Endothelial cell of umbilical vein (primary cell): ENCODE measurements at regions not wholly inside any gene's neighbourhood (a gene's known extent, or its start where the extent isn't known, plus 50 kb on each side); places are given as distances from the start of the nearest gene placed in this dataset.

Experiments
- BruUV-seq: library from RNA; stranded (reverse); fragments of 400-500 nt; replicated peaks from 2 replicates; lab custom pipeline; 2021; lab: Mats Ljungman, UMichigan
- CTCF ChIA-PET: fragments of 300-600, 350-600 bp; sonication (Branson Sonifier 250); formaldehyde crosslinking; loops from one replicate; lab custom pipeline; 2021; ENCODE audit warnings: antibody characterized with exemption, inconsistent platforms; lab: Charles Lee
- POLR2A ChIA-PET: fragments of 300-600, 350-600 bp; sonication (Branson Sonifier 250); formaldehyde crosslinking; loops from one replicate; lab custom pipeline; 2021; ENCODE audit warnings: antibody characterized with exemption, inconsistent platforms; lab: Charles Lee
- DNase-seq: peaks from one replicate; pipeline ENCODE4 v3.0.0-alpha.2; 2011; ENCODE audit warnings: low read depth, low spot score
- FAIRE-seq: peaks from 2 replicates; lab custom pipeline; 2011; peaks lifted over from hg19 to GRCh38; lab: Jason Lieb, UNC
- H2AFZ ChIP-seq: 2 replicates; pipeline ENCODE4 v1.6.0; 2012; ENCODE audit warnings: low read depth, low read length, control low read depth, inconsistent platforms
- H3K27ac ChIP-seq: 2 replicates; pipeline ENCODE4 v1.5.1; 2011; ENCODE audit warnings: low read depth, mild to moderate bottlenecking, control low read depth, low read length, moderate library complexity; ENCODE audit not compliant: insufficient read depth
- H3K27me3 ChIP-seq, 2 experiments: 2 replicates each; pipeline versions ENCODE4 v1.6.0 to v1.6.1; 2011; ENCODE audit warnings: low read length in 2 of 2, mixed read lengths in 1 of 2; ENCODE audit not compliant: control insufficient read depth in 2 of 2, insufficient read depth in 2 of 2
- H3K36me3 ChIP-seq, 2 experiments: 2 replicates in 1 of 2; 3 replicates in 1 of 2; pipeline ENCODE4 v1.5.1; 2011; ENCODE audit warnings: low read length in 2 of 2, mild to moderate bottlenecking in 1 of 2, moderate library complexity in 1 of 2; ENCODE audit not compliant: control insufficient read depth in 2 of 2, insufficient read depth in 2 of 2; ENCODE audit errors: extremely low read depth in 1 of 2
- H3K4me1 ChIP-seq: 3 replicates; pipeline ENCODE4 v1.5.1; 2011; ENCODE audit warnings: mild to moderate bottlenecking, low read length; ENCODE audit not compliant: control insufficient read depth, insufficient read depth; ENCODE audit errors: extremely low read depth
- H3K4me2 ChIP-seq: 2 replicates; pipeline ENCODE4 v1.6.1; 2011; ENCODE audit warnings: low read length, control low read depth, mixed read lengths; ENCODE audit not compliant: insufficient read depth
- H3K4me3 ChIP-seq, 3 experiments: fragments of 200-600 bp in 1 of 3; sonication (generic), shearing (Covaris generic) in 1 of 3; replicated peaks in 1 of 3; 2 replicates each; pipeline ENCODE4 v1.5.1; 2011 to 2016; ENCODE audit warnings: control low read depth in 3 of 3, low read length in 3 of 3, mild to moderate bottlenecking in 2 of 3, inconsistent platforms in 1 of 3, low read depth in 1 of 3, moderate library complexity in 1 of 3; ENCODE audit not compliant: insufficient read depth in 1 of 3
- H3K79me2 ChIP-seq: 2 replicates; pipeline ENCODE4 v1.6.0; 2012; ENCODE audit warnings: low read length, inconsistent platforms; ENCODE audit not compliant: control insufficient read depth, insufficient read depth
- H3K9ac ChIP-seq: replicated peaks from 2 replicates; pipeline ENCODE3; 2011; ENCODE audit warnings: low read length, control low read depth; ENCODE audit not compliant: insufficient read depth; ENCODE audit errors: extremely low read depth
- H3K9me1 ChIP-seq: replicated peaks from 3 replicates; pipeline ENCODE4 v1.6.0; 2011; ENCODE audit warnings: mild to moderate bottlenecking, low read length; ENCODE audit not compliant: control insufficient read depth, insufficient read depth; ENCODE audit errors: extremely low read depth
- H3K9me3 ChIP-seq: replicated peaks from 2 replicates; pipeline ENCODE4 v1.5.1; 2012; ENCODE audit warnings: low read length, inconsistent platforms; ENCODE audit not compliant: control insufficient read depth, insufficient read depth
- H4K20me1 ChIP-seq: replicated peaks from 2 replicates; pipeline ENCODE3; 2011; ENCODE audit warnings: mild to moderate bottlenecking, low read length; ENCODE audit not compliant: control insufficient read depth, insufficient read depth; ENCODE audit errors: extremely low read depth
- CTCF ChIP-seq, 2 donors: IDR thresholded peaks; 1 replicate in 1 of 2; 2 replicates in 1 of 2; pipeline ENCODE4 v1.5.1; 2011; ENCODE audit warnings: low read length in 2 of 2, mild to moderate bottlenecking in 2 of 2, moderate library complexity in 2 of 2, control low read depth in 1 of 2, inconsistent platforms in 1 of 2, low read depth in 1 of 2; ENCODE audit not compliant: insufficient read depth in 1 of 2; ENCODE audit errors: extremely low read depth in 1 of 2
- EZH2 ChIP-seq: IDR thresholded peaks from 2 replicates; pipeline ENCODE4 v1.6.1; 2012; ENCODE audit warnings: borderline replicate concordance, low read depth, mild to moderate bottlenecking, moderate library complexity, low read length, inconsistent platforms; ENCODE audit not compliant: severe bottlenecking
- FOS ChIP-seq: IDR thresholded peaks from 2 replicates; pipeline ENCODE4 v1.6.1; 2011; ENCODE audit warnings: mild to moderate bottlenecking, low read length, moderate library complexity, borderline replicate concordance; ENCODE audit not compliant: insufficient read depth
- GATA2 ChIP-seq: IDR thresholded peaks from 2 replicates; pipeline ENCODE4 v1.7.0; 2011; ENCODE audit warnings: low read depth, mild to moderate bottlenecking, moderate library complexity, mixed read lengths, low read length; ENCODE audit not compliant: insufficient read length, insufficient read depth
- JUN ChIP-seq: IDR thresholded peaks from 2 replicates; pipeline ENCODE4 v1.6.1; 2011; ENCODE audit warnings: borderline replicate concordance, low read depth; ENCODE audit not compliant: insufficient read length, insufficient read depth
- MAX ChIP-seq: IDR thresholded peaks from 2 replicates; pipeline ENCODE4 v1.6.1; 2011; ENCODE audit not compliant: insufficient read depth, insufficient read length
- MYC ChIP-seq: IDR thresholded peaks from one replicate; pipeline ENCODE4 v1.6.1; 2011; ENCODE audit warnings: mild to moderate bottlenecking, low read depth, low read length
- POLR2A ChIP-seq: IDR thresholded peaks from 2 replicates; pipeline ENCODE4 v1.6.1; 2012; ENCODE audit warnings: low read depth, mild to moderate bottlenecking, control low read depth, low read length
- POLR2AphosphoS5 ChIP-seq: IDR thresholded peaks from 2 replicates; pipeline ENCODE4 v1.6.1; 2012; ENCODE audit warnings: low read depth, mild to moderate bottlenecking, control low read depth, low read length, moderate library complexity; ENCODE audit not compliant: insufficient read depth
- dilution Hi-C: fragments of 300-500 bp; cut with MboI; formaldehyde crosslinking; loops from one replicate; pipeline ENCODE4 v1.15.0; 2019; ENCODE audit warnings: low sequenced_read_pairs; ENCODE audit not compliant: extremely low pct_ligation_motif_present
- intact Hi-C: fragments of 100-400 bp; cut with micrococcal nuclease; formaldehyde crosslinking; loops from one replicate; pipeline ENCODE4 v1.10.0; 2022

- FAIRE-seq = no peak
- Histone ChIP-seq H3K27ac (no peak overlapping the region), H3K9ac (no peak overlapping the region), H4K20me1 (no peaks in the 10 kb centered on the region), H3K79me2 (no peaks in the 10 kb centered on the region), H2AFZ (no peak overlapping the region), H3K36me3 (no peaks in the 10 kb centered on the region), H3K4me3 (no peak overlapping the region), H3K9me1 (no peaks in the 10 kb centered on the region), H3K4me2 (no peak overlapping the region), H3K9me3 (no peaks in the 10 kb centered on the region), H3K4me1 (no peaks in the 10 kb centered on the region), H3K27me3 (no peaks in the 10 kb centered on the region)
- no TSS peak for BruUV-seq
- dilution Hi-C loops (no loop called here), intact Hi-C loops (no loop called here)
- no peak for TF ChIP-seq MYC
- ChIA-PET POLR2A (no interaction called here), CTCF (no interaction called here)
- no peak for DNase-seq
Measured at GRCh38 chr2:146135245-146135644, 1615.3 kb upstream of the ZEB2 start.

DNA sequence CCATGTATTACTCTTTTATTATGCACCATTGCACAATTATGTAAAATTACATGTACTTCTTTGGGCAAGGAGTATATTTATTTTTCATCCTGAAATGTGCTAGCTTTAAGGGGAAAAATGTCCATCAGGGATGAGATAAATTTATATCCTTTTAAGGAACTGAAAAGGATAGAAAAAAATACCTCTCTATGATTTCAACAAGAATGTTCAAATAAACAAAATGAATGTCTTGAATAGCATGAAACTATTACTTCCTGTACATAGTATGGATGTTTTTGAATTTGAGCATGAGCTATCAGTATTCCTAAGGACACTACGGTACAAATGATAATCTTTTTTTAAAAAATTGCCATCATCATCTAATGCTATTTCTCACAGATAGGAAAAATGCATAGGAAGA lies 1611.9 kb upstream of the ZEB2 start:
- Histone ChIP-seq H3K4me1 (no peaks in the 10 kb centered on the region), H3K79me2 (no peaks in the 10 kb centered on the region), H3K4me3 (no peak overlapping the region), H3K4me2 (no peak overlapping the region), H3K9me3 (no peaks in the 10 kb centered on the region), H3K27ac (no peak overlapping the region), H4K20me1 (no peaks in the 10 kb centered on the region), H3K36me3 (no peaks in the 10 kb centered on the region), H3K27me3 (no peaks in the 10 kb centered on the region), H3K9me1 (no peaks in the 10 kb centered on the region), H2AFZ (no peak overlapping the region), H3K9ac (no peak overlapping the region)
- POLR2A ChIA-PET = no interaction called here
- no peak for FAIRE-seq
- BruUV-seq = no TSS peak
- no peak for DNase-seq
- CTCF ChIA-PET = no interaction called here
- TF ChIP-seq POLR2A (no peak), FOS (no peak), POLR2AphosphoS5 (no peak), CTCF (IDR thresholded peaks at IDR 0.05; ENCODE audit: extremely low read depth in 1 of 2, insufficient read depth in 1 of 2, low read depth in 1 of 2, low read length in 2 of 2) (no peak), MAX (no peak), EZH2 (no peak), JUN (no peak), MYC (no peak), GATA2 (no peak)
- intact Hi-C loops = no loop called here
- dilution Hi-C loops = no loop called here
